ENCODE measurements at regions not wholly inside any gene's neighbourhood (a gene's known extent, or its start where the extent isn't known, plus 50 kb on each side); places are given as distances from the start of the nearest gene placed in this dataset.

- TF ChIP-seq CTCF (conservative IDR thresholded peaks at IDR 0.05; ENCODE audit: low read depth, low read length) (no peak), MAFK (IDR thresholded peaks at IDR 0.05; ENCODE audit: low read depth, low read length) (no peak), POLR2A (IDR thresholded peaks at IDR 0.05; ENCODE audit: low read depth, low read length) (no peak), SMC3 (IDR thresholded peaks at IDR 0.05; ENCODE audit: low read depth, low read length) (no peak), RFX5 (IDR thresholded peaks at IDR 0.05; ENCODE audit: low read depth, low read length) (no peak), FOS (IDR thresholded peaks at IDR 0.05; ENCODE audit: low read depth, low read length) (no peak), NFE2L2 (IDR thresholded peaks at IDR 0.05; ENCODE audit: low read depth, low read length) (no peak), ELK1 (IDR thresholded peaks at IDR 0.05; ENCODE audit: borderline replicate concordance, low read depth, low read length) (no peak), USF2 (IDR thresholded peaks at IDR 0.05; ENCODE audit: low read depth, low read length) (no peak), RAD21 (IDR thresholded peaks at IDR 0.05; ENCODE audit: low read length) (no peak), MXI1 (IDR thresholded peaks at IDR 0.05; ENCODE audit: borderline replicate concordance, low read depth, low read length) (no peak), CEBPB (IDR thresholded peaks at IDR 0.05; ENCODE audit: low read depth, low read length) (no peak), CHD1 (IDR thresholded peaks at IDR 0.05; ENCODE audit: low read depth, low read length) (no peak)
These were observed 1475.5 kb upstream of the TENM4 start for GRCh38 chr11:80916173-80916798.
